ENCODE measurements at regions not wholly inside any gene's neighbourhood (a gene's known extent, or its start where the extent isn't known, plus 50 kb on each side); places are given as distances from the start of the nearest gene placed in this dataset.
"Not testable (repeated sequence)": the region's sequence is repeated elsewhere in the genome, so short reads cannot be mapped to it uniquely, and the experiment has no call there.

DNA sequence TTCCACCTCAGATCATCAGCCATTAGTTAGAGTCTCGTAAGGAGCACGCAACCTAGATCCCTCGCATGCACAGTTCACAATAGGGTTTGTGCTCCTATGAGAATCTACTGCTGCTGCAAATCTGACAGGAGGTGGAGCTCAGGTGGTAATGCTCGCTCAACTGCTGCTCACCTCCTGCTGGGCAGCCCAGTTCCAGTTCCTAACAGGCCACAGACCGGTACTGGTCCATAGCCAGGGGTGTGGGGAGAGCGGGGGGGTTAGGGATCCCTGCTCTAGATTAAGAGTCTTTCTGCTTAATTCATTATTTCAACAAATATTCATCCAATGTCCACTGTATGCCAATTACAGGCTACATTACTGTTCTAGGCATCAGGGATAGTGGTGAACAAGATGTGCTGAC is 170.4 kb upstream of the KBTBD8 start:
- 96% methylated on average over 6 of the region's 6 CpGs for WGBS
- Histone ChIP-seq H3K27ac (ENCODE audit: low read depth in 1 of 2, low read length in 1 of 2) (no peak overlapping the region), H3K27me3 (ENCODE audit: control insufficient read depth in 2 of 2, insufficient read depth in 1 of 2, low read length in 1 of 2) (no peaks in the 10 kb centered on the region)

DNA sequence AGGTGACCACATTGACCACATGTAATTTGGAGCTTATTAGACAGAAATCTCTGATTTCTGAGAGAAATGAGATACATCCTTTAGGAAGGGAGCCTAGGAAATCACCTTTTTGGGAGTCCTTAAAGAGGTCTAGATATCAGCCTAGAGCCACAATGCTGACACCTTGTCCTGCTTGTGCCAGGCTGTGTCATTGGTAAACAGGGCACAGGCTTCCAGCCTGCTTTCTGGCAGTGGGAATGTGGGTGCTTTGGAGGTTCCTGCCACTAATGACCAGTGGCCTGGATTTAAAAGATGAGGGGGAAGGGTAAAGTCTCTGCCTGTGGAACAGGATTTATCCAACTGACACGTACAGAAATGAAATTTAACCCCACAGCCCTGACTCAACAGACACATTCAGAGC is 169.8 kb upstream of the KBTBD8 start:
- no peak for DNase-seq (ENCODE audit: low read depth in 6 of 9, low spot score in 9 of 9)
- Histone ChIP-seq H3K4me1 (ENCODE audit: control insufficient read depth in 2 of 2, insufficient read depth in 2 of 2, low read length in 2 of 2) (no peaks in the 10 kb centered on the region), H3K36me3 (ENCODE audit: control insufficient read depth in 2 of 2, insufficient read depth in 2 of 2, low read length in 1 of 2) (no peaks in the 10 kb centered on the region), H3K27me3 (ENCODE audit: control insufficient read depth in 2 of 2, insufficient read depth in 1 of 2, low read length in 1 of 2) (no peaks in the 10 kb centered on the region), H3K4me3 (ENCODE audit: low read length in 2 of 2) (no peak overlapping the region), H3K9me3 (ENCODE audit: control insufficient read depth in 2 of 2, insufficient read depth in 1 of 2, low read length in 1 of 2) (no peaks in the 10 kb centered on the region), H3K27ac (ENCODE audit: low read depth in 1 of 2, low read length in 1 of 2) (no peak overlapping the region)
- 98% methylated on average over 1 of the region's 1 CpG for WGBS

More for the DNA sequence above, 170.4 kb upstream of the KBTBD8 start:
- no peak for DNase-seq (ENCODE audit: low read depth in 6 of 9, low spot score in 9 of 9)
- H3K4me1 ChIP-seq (ENCODE audit: control insufficient read depth in 2 of 2, insufficient read depth in 2 of 2, low read length in 2 of 2) = no peaks in the 10 kb centered on the region
- H3K36me3 ChIP-seq (ENCODE audit: control insufficient read depth in 2 of 2, insufficient read depth in 2 of 2, low read length in 1 of 2) = no peaks in the 10 kb centered on the region
- H3K9me3 ChIP-seq (ENCODE audit: control insufficient read depth in 2 of 2, insufficient read depth in 1 of 2, low read length in 1 of 2) = no peaks in the 10 kb centered on the region
- H3K4me3 ChIP-seq (ENCODE audit: low read length in 2 of 2) = no peak overlapping the region

DNA sequence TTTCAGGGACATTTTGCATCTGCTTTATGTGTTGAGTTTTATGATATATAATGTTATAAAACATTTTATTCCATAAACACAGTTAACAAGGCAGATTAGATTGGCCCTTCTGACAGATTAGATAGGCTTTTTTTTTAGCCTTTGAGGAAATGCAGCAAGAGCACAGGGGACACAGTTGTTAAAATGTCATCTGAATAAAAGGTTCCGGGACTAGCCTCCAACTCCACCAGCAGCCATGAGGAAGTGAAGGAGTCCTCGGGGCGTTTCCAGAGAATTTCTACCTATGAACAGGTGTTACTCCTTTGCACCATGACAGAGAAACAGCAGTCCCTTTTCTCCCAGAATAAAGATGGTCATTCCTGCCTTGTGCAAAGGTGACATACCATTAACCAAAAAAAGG is 167.8 kb upstream of the KBTBD8 start:
- H3K27ac ChIP-seq (ENCODE audit: low read depth in 1 of 2, low read length in 1 of 2) = no peak overlapping the region
- H3K4me3 ChIP-seq (ENCODE audit: low read length in 2 of 2) = no peak overlapping the region
- H3K9me3 ChIP-seq (ENCODE audit: control insufficient read depth in 2 of 2, insufficient read depth in 1 of 2, low read length in 1 of 2) = no peaks in the 10 kb centered on the region
- no peaks in the 10 kb centered on the region for H3K36me3 ChIP-seq (ENCODE audit: control insufficient read depth in 2 of 2, insufficient read depth in 2 of 2, low read length in 1 of 2)
- no peaks in the 10 kb centered on the region for H3K4me1 ChIP-seq (ENCODE audit: control insufficient read depth in 2 of 2, insufficient read depth in 2 of 2, low read length in 2 of 2)
- no peaks in the 10 kb centered on the region for H3K27me3 ChIP-seq (ENCODE audit: control insufficient read depth in 2 of 2, insufficient read depth in 1 of 2, low read length in 1 of 2)
- 89% methylated on average over 3 of the region's 3 CpGs for WGBS
- DNase-seq (ENCODE audit: low read depth in 6 of 9, low spot score in 9 of 9) = no peak

- DNase-seq (ENCODE audit: low read depth in 6 of 9, low spot score in 9 of 9) = no peak
- Histone ChIP-seq H3K4me3 (ENCODE audit: low read length in 2 of 2) (no peak overlapping the region), H3K4me1 (ENCODE audit: control insufficient read depth in 2 of 2, insufficient read depth in 2 of 2, low read length in 2 of 2) (no peaks in the 10 kb centered on the region), H3K27me3 (ENCODE audit: control insufficient read depth in 2 of 2, insufficient read depth in 1 of 2, low read length in 1 of 2) (no peaks in the 10 kb centered on the region), H3K27ac (ENCODE audit: low read depth in 1 of 2, low read length in 1 of 2) (no peak overlapping the region), H3K9me3 (ENCODE audit: control insufficient read depth in 2 of 2, insufficient read depth in 1 of 2, low read length in 1 of 2) (no peaks in the 10 kb centered on the region), H3K36me3 (ENCODE audit: control insufficient read depth in 2 of 2, insufficient read depth in 2 of 2, low read length in 1 of 2) (no peaks in the 10 kb centered on the region)
- 98% methylated on average over 1 of the region's 1 CpG for WGBS
Observed at GRCh38 chr3:66831931-66832330, 166.2 kb upstream of the KBTBD8 start.

DNA sequence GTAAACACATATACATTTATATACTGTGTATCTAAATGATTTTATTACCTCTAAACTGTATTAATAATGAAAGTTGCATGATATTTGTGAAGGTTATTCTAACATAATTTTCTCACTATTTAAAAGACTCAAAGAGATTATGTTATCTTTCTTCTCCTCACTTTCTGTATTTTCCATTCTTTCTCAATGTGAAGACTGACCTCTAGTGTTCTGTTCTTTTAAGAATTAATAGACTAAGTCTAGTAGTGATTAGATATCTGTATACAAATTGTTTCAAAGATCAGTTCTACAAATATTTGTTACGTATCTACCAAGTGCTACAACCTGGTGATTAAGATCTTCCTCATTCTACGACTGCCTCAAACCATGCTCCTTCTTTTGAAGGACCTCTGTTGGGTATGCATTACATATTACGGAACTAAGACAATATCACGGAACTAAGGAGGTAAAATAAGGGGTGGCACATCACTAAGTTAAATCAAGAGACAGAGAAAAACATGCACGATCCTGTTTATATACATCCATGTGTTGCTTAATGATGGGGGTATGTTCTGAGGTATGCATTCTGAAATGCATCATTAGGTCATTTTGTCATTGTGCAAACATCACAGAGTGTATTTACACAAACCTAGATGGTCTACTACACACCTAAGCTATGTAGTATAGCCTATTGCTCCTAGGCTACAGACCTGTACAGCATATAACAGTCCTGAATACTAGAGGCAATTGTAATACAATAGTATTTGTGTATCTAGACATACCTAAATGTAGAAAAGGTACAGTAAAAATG is 161.5 kb upstream of the KBTBD8 start:
- H3K4me3 ChIP-seq (ENCODE audit: low read length in 2 of 2) = no peak overlapping the region
- 96% methylated on average over 5 of the region's 5 CpGs for WGBS
- no peaks in the 10 kb centered on the region for H3K27me3 ChIP-seq (ENCODE audit: control insufficient read depth in 2 of 2, insufficient read depth in 1 of 2, low read length in 1 of 2)
- no peak overlapping the region for H3K27ac ChIP-seq (ENCODE audit: low read depth in 1 of 2, low read length in 1 of 2)
- no peaks in the 10 kb centered on the region for H3K36me3 ChIP-seq (ENCODE audit: control insufficient read depth in 2 of 2, insufficient read depth in 2 of 2, low read length in 1 of 2)
- no peaks in the 10 kb centered on the region for H3K4me1 ChIP-seq (ENCODE audit: control insufficient read depth in 2 of 2, insufficient read depth in 2 of 2, low read length in 2 of 2)
- no peaks in the 10 kb centered on the region for H3K9me3 ChIP-seq (ENCODE audit: control insufficient read depth in 2 of 2, insufficient read depth in 1 of 2, low read length in 1 of 2)
- no peak for DNase-seq (ENCODE audit: low read depth in 6 of 9, low spot score in 9 of 9)

GRCh38 chr3:66838704-66839103 is 159.4 kb upstream of the KBTBD8 start:
- H3K4me1 ChIP-seq (ENCODE audit: control insufficient read depth in 2 of 2, insufficient read depth in 2 of 2, low read length in 2 of 2) = no peaks in the 10 kb centered on the region
- H3K27me3 ChIP-seq (ENCODE audit: control insufficient read depth in 2 of 2, insufficient read depth in 1 of 2, low read length in 1 of 2) = no peaks in the 10 kb centered on the region
- 97% methylated on average over 8 of the region's 8 CpGs for WGBS
- H3K9me3 ChIP-seq (ENCODE audit: control insufficient read depth in 2 of 2, insufficient read depth in 1 of 2, low read length in 1 of 2) = no peaks in the 10 kb centered on the region
- no peaks in the 10 kb centered on the region for H3K36me3 ChIP-seq (ENCODE audit: control insufficient read depth in 2 of 2, insufficient read depth in 2 of 2, low read length in 1 of 2)
- no peak for DNase-seq (ENCODE audit: low read depth in 6 of 9, low spot score in 9 of 9)
- H3K4me3 ChIP-seq (ENCODE audit: low read length in 2 of 2) = no peak overlapping the region
- H3K27ac ChIP-seq (ENCODE audit: low read depth in 1 of 2, low read length in 1 of 2) = no peak overlapping the region

- Histone ChIP-seq H3K4me3 (ENCODE audit: low read length in 2 of 2) (no peak overlapping the region), H3K27me3 (ENCODE audit: control insufficient read depth in 2 of 2, insufficient read depth in 1 of 2, low read length in 1 of 2) (no peaks in the 10 kb centered on the region), H3K4me1 (ENCODE audit: control insufficient read depth in 2 of 2, insufficient read depth in 2 of 2, low read length in 2 of 2) (no peaks in the 10 kb centered on the region), H3K27ac (ENCODE audit: low read depth in 1 of 2, low read length in 1 of 2) (no peak overlapping the region), H3K9me3 (ENCODE audit: control insufficient read depth in 2 of 2, insufficient read depth in 1 of 2, low read length in 1 of 2) (no peaks in the 10 kb centered on the region), H3K36me3 (ENCODE audit: control insufficient read depth in 2 of 2, insufficient read depth in 2 of 2, low read length in 1 of 2) (no peaks in the 10 kb centered on the region)
- 93% methylated on average over 6 of the region's 6 CpGs for WGBS
- DNase-seq (ENCODE audit: low read depth in 6 of 9, low spot score in 9 of 9) = no peak
Observed at GRCh38 chr3:66839508-66839907, 158.6 kb upstream of the KBTBD8 start.

- DNase-seq (ENCODE audit: low read depth in 6 of 9, low spot score in 9 of 9); H3K27ac ChIP-seq (ENCODE audit: low read depth in 1 of 2, low read length in 1 of 2); H3K4me1 ChIP-seq (ENCODE audit: control insufficient read depth in 2 of 2, insufficient read depth in 2 of 2, low read length in 2 of 2); H3K9me3 ChIP-seq (ENCODE audit: control insufficient read depth in 2 of 2, insufficient read depth in 1 of 2, low read length in 1 of 2); H3K4me3 ChIP-seq (ENCODE audit: low read length in 2 of 2); H3K27me3 ChIP-seq (ENCODE audit: control insufficient read depth in 2 of 2, insufficient read depth in 1 of 2, low read length in 1 of 2); H3K36me3 ChIP-seq (ENCODE audit: control insufficient read depth in 2 of 2, insufficient read depth in 2 of 2, low read length in 1 of 2): not testable (repeated sequence)
- WGBS = 91% methylated on average over 18 of the region's 18 CpGs
Observed at GRCh38 chr3:66842761-66843464, 155.2 kb upstream of the KBTBD8 start.

DNA sequence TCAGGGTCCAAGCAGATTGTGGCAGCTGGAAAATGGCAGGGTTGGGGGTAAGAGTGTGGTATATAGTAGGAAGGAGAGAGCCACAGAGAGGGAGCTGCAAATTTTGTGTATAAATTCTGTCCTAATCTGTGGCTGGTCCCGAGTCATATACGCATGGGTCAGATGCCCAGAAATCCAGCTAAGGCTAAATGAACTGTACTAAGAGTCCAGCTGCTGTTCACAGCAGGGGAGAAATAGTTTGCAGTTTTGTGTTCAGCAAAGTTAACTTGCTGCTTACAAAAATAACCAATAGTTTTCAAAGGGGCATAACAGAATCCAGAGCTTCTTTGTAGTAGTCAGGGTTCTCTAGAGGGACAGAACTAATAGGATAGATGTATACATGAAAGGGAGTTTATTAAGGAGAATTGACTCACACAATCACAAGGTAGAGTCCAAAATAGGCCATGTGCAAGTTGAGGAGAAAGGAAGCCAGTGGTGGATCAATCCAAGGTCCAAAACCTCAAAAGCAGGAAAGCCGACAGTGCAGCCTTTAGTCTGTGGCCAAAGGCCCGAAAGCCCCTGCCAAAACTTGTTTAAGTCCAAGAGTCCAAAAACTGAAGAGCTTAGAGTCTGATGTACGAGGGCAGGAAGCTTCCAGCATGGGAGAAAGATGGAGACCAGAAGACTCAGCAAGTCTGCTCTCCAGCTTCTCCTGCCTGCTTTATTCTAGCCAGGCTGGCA is 146.1 kb upstream of the KBTBD8 start:
- H3K27ac ChIP-seq (ENCODE audit: low read depth in 1 of 2, low read length in 1 of 2) = no peak overlapping the region
- H3K9me3 ChIP-seq (ENCODE audit: control insufficient read depth in 2 of 2, insufficient read depth in 1 of 2, low read length in 1 of 2) = no peaks in the 10 kb centered on the region
- H3K4me3 ChIP-seq (ENCODE audit: low read length in 2 of 2) = no peak overlapping the region
- no peaks in the 10 kb centered on the region for H3K27me3 ChIP-seq (ENCODE audit: control insufficient read depth in 2 of 2, insufficient read depth in 1 of 2, low read length in 1 of 2)
- WGBS = 92% methylated on average over 5 of the region's 5 CpGs
- no peak for DNase-seq (ENCODE audit: low read depth in 6 of 9, low spot score in 9 of 9)
- no peaks in the 10 kb centered on the region for H3K36me3 ChIP-seq (ENCODE audit: control insufficient read depth in 2 of 2, insufficient read depth in 2 of 2, low read length in 1 of 2)
- no peaks in the 10 kb centered on the region for H3K4me1 ChIP-seq (ENCODE audit: control insufficient read depth in 2 of 2, insufficient read depth in 2 of 2, low read length in 2 of 2)
